ENCODE measurements at regions not wholly inside any gene's neighbourhood (a gene's known extent, or its start where the extent isn't known, plus 50 kb on each side); places are given as distances from the start of the nearest gene placed in this dataset.

- Histone ChIP-seq H3K27me3 (ENCODE audit: control insufficient read depth, insufficient read depth, low read length, poor library complexity, severe bottlenecking) (no peaks in the 10 kb centered on the region), H3K9me3 (ENCODE audit: control insufficient read depth, low read length) (no peaks in the 10 kb centered on the region), H3K4me1 (ENCODE audit: control insufficient read depth, insufficient read depth, low read length) (peaks cover 6% of the 10 kb centered on the region), H3K27ac (ENCODE audit: low read depth, low read length) (no peak overlapping the region), H3K36me3 (ENCODE audit: control insufficient read depth, insufficient read depth, low read length) (no peaks in the 10 kb centered on the region), H3K9ac (ENCODE audit: extremely low read depth, low read length, poor library complexity, severe bottlenecking) (no peak overlapping the region), H3K4me3 (ENCODE audit: low read length) (no peak overlapping the region)
- no peaks in the 10 kb centered on the region for H3K36me3 Mint-ChIP-seq (ENCODE audit: low read depth)
- H3K9me3 Mint-ChIP-seq, result no peaks in the 10 kb centered on the region
- H3K4me1 Mint-ChIP-seq, result peaks cover 36% of the 10 kb centered on the region
- H3K27ac Mint-ChIP-seq, result no peak overlapping the region
- DNase-seq, result no peak
- H3K4me3 Mint-ChIP-seq, result no peak overlapping the region
- 92 to 93% methylated on average over 6 to 7 of the region's 7 CpGs for WGBS, 2 experiments (ENCODE audit: insufficient coverage in 1 of 2, insufficient read length in 1 of 2)
- H3K27me3 Mint-ChIP-seq (ENCODE audit: insufficient read depth), result no peaks in the 10 kb centered on the region
- TF ChIP-seq CTCF (conservative IDR thresholded peaks at IDR 0.05), result no peak
Measured at GRCh38 chr17:72514321-72514861, 393.6 kb downstream of the SOX9 start.

- 89 to 91% methylated on average over 4 to 6 of the region's 6 CpGs for WGBS, 2 experiments (ENCODE audit: insufficient coverage in 1 of 2, insufficient read length in 1 of 2)
- Histone ChIP-seq H3K27ac (ENCODE audit: low read depth, low read length) (no peak overlapping the region), H3K4me1 (ENCODE audit: control insufficient read depth, insufficient read depth, low read length) (peaks cover 6% of the 10 kb centered on the region), H3K9ac (ENCODE audit: extremely low read depth, low read length, poor library complexity, severe bottlenecking) (no peak overlapping the region), H3K9me3 (ENCODE audit: control insufficient read depth, low read length) (no peaks in the 10 kb centered on the region), H3K4me3 (ENCODE audit: low read length) (no peak overlapping the region), H3K27me3 (ENCODE audit: control insufficient read depth, insufficient read depth, low read length, poor library complexity, severe bottlenecking) (no peaks in the 10 kb centered on the region), H3K36me3 (ENCODE audit: control insufficient read depth, insufficient read depth, low read length) (no peaks in the 10 kb centered on the region)
- Mint-ChIP-seq H3K27me3 (ENCODE audit: insufficient read depth) (no peaks in the 10 kb centered on the region), H3K27ac (no peak overlapping the region), H3K36me3 (ENCODE audit: low read depth) (no peaks in the 10 kb centered on the region), H3K4me3 (no peak overlapping the region), H3K9me3 (no peaks in the 10 kb centered on the region), H3K4me1 (peaks cover 39% of the 10 kb centered on the region)
- no peak for TF ChIP-seq CTCF (conservative IDR thresholded peaks at IDR 0.05)
- no peak for DNase-seq
Measured at GRCh38 chr17:72514891-72515290, 394.1 kb downstream of the SOX9 start.

GRCh38 chr17:72515291-72516065, 394.7 kb downstream of the SOX9 start:
- H3K27me3 Mint-ChIP-seq (ENCODE audit: insufficient read depth), result no peaks in the 10 kb centered on the region
- H3K4me3 Mint-ChIP-seq, result no peak overlapping the region
- H3K4me3 ChIP-seq (ENCODE audit: low read length), result no peak overlapping the region
- DNase-seq, result no peak
- H3K9me3 ChIP-seq (ENCODE audit: control insufficient read depth, low read length), result no peaks in the 10 kb centered on the region
- H3K27ac ChIP-seq (ENCODE audit: low read depth, low read length), result peak overlapping the region; percentile 19
- peaks cover 39% of the 10 kb centered on the region for H3K4me1 Mint-ChIP-seq
- no peak overlapping the region for H3K27ac Mint-ChIP-seq
- no peak overlapping the region for H3K9ac ChIP-seq (ENCODE audit: extremely low read depth, low read length, poor library complexity, severe bottlenecking)
- H3K36me3 Mint-ChIP-seq (ENCODE audit: low read depth), result no peaks in the 10 kb centered on the region
- H3K9me3 Mint-ChIP-seq, result no peaks in the 10 kb centered on the region
- no peaks in the 10 kb centered on the region for H3K36me3 ChIP-seq (ENCODE audit: control insufficient read depth, insufficient read depth, low read length)
- TF ChIP-seq CTCF (conservative IDR thresholded peaks at IDR 0.05), result no peak
- H3K27me3 ChIP-seq (ENCODE audit: control insufficient read depth, insufficient read depth, low read length, poor library complexity, severe bottlenecking), result no peaks in the 10 kb centered on the region
- 87 to 89% methylated on average over 10 to 13 of the region's 13 CpGs for WGBS, 2 experiments (ENCODE audit: insufficient coverage in 1 of 2, insufficient read length in 1 of 2)
- H3K4me1 ChIP-seq (ENCODE audit: control insufficient read depth, insufficient read depth, low read length), result peaks cover 6% of the 10 kb centered on the region

Data from endodermal cell (in vitro differentiated cells).